GM12864 (cell line): ENCODE measurements at regions not wholly inside any gene's neighbourhood (a gene's known extent, or its start where the extent isn't known, plus 50 kb on each side); places are given as distances from the start of the nearest gene placed in this dataset.

Experiments
- DNase-seq: peaks from one replicate; pipeline ENCODE4 v3.0.0-alpha.2; 2011; ENCODE audit warnings: low read depth
- H3K4me3 ChIP-seq: 2 replicates; pipeline ENCODE4 v1.5.1; 2011; ENCODE audit warnings: mild to moderate bottlenecking, low read depth, low read length, control low read depth
- TF ChIP-seq, protein P1 (sequence below): IDR thresholded peaks from 2 replicates; pipeline ENCODE4 v1.5.1; 2011; ENCODE audit warnings: low read depth, mild to moderate bottlenecking, moderate library complexity, low read length, control low read depth, inconsistent platforms; ENCODE audit errors: missing control alignments

DNA sequence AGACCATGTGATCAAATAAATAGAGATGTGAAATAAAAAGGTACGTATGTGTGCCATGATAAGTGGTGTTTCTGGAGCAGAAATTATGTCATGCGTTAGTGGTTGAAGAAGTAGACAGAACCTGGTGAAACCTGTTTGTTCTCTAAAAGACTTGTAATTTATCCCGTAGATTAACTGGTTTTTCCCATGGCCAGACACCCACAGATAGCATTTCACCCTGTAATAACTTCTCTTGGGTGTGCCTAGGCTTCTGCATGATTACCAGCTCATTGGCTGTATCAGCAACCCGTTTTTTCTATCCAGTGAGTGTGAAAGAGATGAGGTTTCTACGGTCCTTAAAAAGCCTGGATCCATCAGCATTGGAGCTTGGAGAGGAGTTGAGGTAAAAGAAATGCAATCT lies 471.3 kb downstream of the NPIPA7 start:
- DNase-seq, result no peak
- TF ChIP-seq, protein P1, sequence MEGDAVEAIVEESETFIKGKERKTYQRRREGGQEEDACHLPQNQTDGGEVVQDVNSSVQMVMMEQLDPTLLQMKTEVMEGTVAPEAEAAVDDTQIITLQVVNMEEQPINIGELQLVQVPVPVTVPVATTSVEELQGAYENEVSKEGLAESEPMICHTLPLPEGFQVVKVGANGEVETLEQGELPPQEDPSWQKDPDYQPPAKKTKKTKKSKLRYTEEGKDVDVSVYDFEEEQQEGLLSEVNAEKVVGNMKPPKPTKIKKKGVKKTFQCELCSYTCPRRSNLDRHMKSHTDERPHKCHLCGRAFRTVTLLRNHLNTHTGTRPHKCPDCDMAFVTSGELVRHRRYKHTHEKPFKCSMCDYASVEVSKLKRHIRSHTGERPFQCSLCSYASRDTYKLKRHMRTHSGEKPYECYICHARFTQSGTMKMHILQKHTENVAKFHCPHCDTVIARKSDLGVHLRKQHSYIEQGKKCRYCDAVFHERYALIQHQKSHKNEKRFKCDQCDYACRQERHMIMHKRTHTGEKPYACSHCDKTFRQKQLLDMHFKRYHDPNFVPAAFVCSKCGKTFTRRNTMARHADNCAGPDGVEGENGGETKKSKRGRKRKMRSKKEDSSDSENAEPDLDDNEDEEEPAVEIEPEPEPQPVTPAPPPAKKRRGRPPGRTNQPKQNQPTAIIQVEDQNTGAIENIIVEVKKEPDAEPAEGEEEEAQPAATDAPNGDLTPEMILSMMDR, result no peak
- H3K4me3 ChIP-seq, result no peak overlapping the region

- H3K4me3 ChIP-seq, result no peak overlapping the region
- DNase-seq, result no peak
- TF ChIP-seq, protein P1, result no peak
Observed at GRCh38 chr16:16857012-16857411, 478.1 kb downstream of the NPIPA7 start.

DNA sequence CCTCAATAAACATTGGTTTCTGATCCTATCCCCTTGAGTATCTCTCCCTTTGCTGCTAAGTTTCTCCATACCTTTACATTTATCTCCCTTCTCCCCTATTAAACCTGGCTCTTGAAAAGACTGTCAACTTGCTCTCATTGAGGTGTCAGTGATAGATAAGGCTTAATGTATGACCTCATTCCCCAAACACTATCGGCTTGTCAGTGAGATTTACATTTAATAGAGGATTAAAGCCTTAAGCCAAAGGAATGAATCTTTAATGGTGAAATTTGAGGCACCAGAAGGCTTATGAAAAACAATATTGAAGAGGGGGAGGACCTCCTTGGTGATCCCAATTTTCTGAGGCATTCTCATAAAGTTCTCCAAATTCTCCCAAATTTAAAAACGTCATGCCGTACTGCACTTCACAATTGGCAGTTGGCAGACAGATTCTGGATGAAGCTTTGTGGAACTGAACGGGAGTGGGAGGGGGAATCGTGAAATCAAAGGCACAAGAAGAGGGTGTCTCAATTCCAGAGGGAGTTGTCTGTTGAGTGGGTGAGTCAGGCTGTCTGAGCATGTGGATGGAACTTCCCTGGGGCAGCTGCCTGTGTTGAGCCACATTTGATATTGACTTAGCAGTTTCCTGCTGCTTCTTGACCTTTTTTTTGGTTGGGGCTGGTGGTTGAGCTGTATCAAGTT lies 478.8 kb downstream of the NPIPA7 start:
- DNase-seq, result no peak
- no peak overlapping the region for H3K4me3 ChIP-seq
- TF ChIP-seq, protein P1, result no peak

- H3K4me3 ChIP-seq, result no peak overlapping the region
- TF ChIP-seq, protein P1, result peak; percentile 75
- DNase-seq, result peak; percentile 33
Observed at GRCh38 chr16:16861546-16861945, 482.6 kb downstream of the NPIPA7 start.

- no peak overlapping the region for H3K4me3 ChIP-seq
- TF ChIP-seq, protein P1, result no peak
- no peak for DNase-seq
Observed at GRCh38 chr16:16863672-16864071, 484.7 kb downstream of the NPIPA7 start.

- TF ChIP-seq, protein P1, result no peak
- H3K4me3 ChIP-seq, result no peak overlapping the region
- no peak for DNase-seq
Observed at GRCh38 chr16:16864536-16864935, 485.6 kb downstream of the NPIPA7 start.

GRCh38 chr16:16865374-16865773 lies 486.4 kb downstream of the NPIPA7 start:
- no peak overlapping the region for H3K4me3 ChIP-seq
- TF ChIP-seq, protein P1, result no peak
- DNase-seq, result no peak
